IPS-18c (cell line): ENCODE measurements at regions not wholly inside any gene's neighbourhood (a gene's known extent, or its start where the extent isn't known, plus 50 kb on each side); places are given as distances from the start of the nearest gene placed in this dataset.

Source experiments
- H3K4me3 ChIP-seq: 2 replicates; pipeline ENCODE4 v1.7.0; 2013; ENCODE audit warnings: low read depth, mild to moderate bottlenecking, low read length, moderate library complexity; ENCODE audit not compliant: insufficient read depth
- H3K9me3 ChIP-seq: one replicate; pipeline ENCODE4 v1.6.1; 2013; ENCODE audit warnings: mild to moderate bottlenecking, low read length, moderate library complexity; ENCODE audit not compliant: control insufficient read depth, insufficient read depth

DNA sequence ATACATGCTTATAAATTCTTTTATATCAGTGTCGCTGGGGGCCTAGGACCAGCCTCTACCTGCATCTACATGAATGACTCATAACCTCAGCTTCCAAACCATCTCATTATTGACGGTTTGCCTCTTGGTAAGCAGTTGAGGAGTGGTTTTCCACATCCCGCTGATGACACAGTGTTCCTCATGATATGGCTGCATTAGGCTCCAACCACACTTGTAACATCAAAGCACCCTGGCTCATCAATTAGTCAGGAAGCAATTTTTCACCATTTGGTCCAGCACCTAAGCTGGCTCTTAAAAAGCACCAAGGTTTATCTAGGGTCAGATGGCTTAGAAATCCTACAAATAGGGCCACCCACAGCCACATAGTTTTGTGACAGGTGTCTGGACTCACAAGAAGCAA is 402.4 kb downstream of the ARHGEF28 start:
- Histone ChIP-seq H3K4me3 (no peak overlapping the region), H3K9me3 (no peaks in the 10 kb centered on the region)

DNA sequence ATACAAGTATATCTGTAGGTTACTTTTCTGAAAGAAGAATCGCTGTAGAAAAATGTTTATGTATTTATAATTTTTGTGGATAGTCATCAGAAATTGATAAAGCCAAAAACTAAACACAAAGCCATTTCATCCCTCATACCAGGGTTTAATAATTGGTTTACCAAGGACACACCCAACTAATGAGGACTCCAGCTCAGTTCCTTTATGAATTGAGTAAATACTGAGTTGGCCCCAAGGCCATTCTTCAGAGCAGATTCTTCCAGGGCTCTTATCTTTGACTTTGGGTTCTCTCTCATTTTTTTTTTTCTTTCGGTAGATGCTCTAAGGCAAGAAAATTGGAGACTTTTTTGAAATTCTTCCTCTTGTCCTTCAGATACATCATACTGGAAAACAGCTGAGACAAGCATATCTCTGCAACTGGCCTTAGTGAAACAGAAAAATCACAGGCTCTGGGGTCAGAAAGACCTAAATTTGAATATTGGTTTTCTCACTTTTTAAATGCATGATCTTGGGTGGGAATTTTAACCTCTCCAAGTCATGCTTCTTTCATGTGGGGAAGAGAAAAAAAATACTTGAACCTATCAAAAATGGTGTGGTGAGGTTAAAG is 401.8 kb downstream of the ARHGEF28 start:
- Histone ChIP-seq H3K9me3 (no peaks in the 10 kb centered on the region), H3K4me3 (no peak overlapping the region)

- Histone ChIP-seq H3K4me3 (no peak overlapping the region), H3K9me3 (no peaks in the 10 kb centered on the region)
These were observed 400.3 kb downstream of the ARHGEF28 start for GRCh38 chr5:74026310-74026709.

DNA sequence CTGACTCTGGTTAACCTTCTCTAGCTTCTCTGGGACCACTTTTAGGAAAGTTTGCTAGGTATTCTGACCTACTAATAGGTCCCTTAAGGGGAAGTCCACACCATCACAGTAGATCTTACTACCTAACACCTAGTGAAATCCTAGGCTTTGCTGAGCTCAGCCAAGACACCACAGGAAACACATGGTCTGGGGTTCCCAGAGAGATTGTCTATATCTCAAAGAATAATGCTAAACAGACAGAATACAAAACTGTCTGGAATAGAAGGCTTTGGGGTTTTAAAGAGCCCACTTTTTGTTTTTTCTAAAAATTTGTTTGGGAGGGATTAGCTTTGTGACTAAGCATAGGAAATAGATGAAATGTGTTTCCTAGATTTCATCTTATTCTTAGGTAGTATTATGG is 395.1 kb downstream of the ARHGEF28 start:
- H3K9me3 ChIP-seq: peaks cover 4% of the 10 kb centered on the region
- no peak overlapping the region for H3K4me3 ChIP-seq

GRCh38 chr5:74020503-74020902 is 394.5 kb downstream of the ARHGEF28 start:
- Histone ChIP-seq H3K9me3 (peaks cover 4% of the 10 kb centered on the region), H3K4me3 (no peak overlapping the region)

- peaks cover 4% of the 10 kb centered on the region for H3K9me3 ChIP-seq
- H3K4me3 ChIP-seq: no peak overlapping the region
These were observed 393.9 kb downstream of the ARHGEF28 start for GRCh38 chr5:74019923-74020322.

GRCh38 chr5:74017786-74018211 is 391.8 kb downstream of the ARHGEF28 start:
- Histone ChIP-seq H3K9me3 (peaks cover 4% of the 10 kb centered on the region), H3K4me3 (no peak overlapping the region)

DNA sequence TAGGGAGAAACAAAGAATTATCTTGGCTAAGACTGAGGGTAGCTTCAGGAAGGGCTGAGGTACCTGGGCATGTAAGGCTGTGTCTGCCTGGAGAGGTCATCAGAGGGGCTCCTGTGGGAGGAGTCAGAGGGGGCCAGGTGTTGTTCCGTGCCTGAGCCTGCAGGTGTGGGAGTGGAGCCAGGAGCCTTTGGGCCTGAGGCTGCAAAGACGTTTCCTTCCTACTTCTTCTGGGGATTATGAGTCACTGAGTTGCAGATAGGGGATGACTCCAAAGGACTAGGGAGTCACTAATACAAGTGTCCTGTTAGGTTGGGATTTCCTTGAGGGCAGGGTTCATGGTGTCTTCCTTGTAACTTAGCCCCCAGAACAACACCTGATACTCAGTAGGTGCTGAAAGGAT is 391.1 kb downstream of the ARHGEF28 start:
- Histone ChIP-seq H3K4me3 (no peak overlapping the region), H3K9me3 (peaks cover 4% of the 10 kb centered on the region)

- no peak overlapping the region for H3K4me3 ChIP-seq
- peaks cover 4% of the 10 kb centered on the region for H3K9me3 ChIP-seq
These were observed 390.4 kb downstream of the ARHGEF28 start for GRCh38 chr5:74016373-74016772.

- H3K4me3 ChIP-seq: no peak overlapping the region
- peaks cover 4% of the 10 kb centered on the region for H3K9me3 ChIP-seq
These were observed 389.7 kb downstream of the ARHGEF28 start for GRCh38 chr5:74015716-74016115.

DNA sequence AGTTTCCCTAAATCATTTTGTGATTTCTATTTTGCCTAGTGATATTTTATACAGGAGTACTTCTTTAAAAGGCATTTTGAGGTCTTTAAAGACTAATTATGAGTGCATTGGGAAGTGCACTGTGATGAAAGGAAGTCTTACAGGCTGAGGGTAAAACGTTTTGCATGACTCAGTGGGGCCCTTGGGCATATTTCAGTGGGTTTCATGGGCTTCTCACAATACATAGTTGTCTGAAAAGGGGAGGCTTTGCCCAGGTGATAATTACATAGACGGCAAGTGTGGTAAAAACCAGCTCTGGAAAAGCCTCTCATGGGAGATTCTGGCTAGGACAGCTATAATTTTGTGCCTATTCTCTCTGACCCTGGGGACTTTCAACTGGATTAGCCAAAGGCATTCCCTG is 387.2 kb downstream of the ARHGEF28 start:
- no peak overlapping the region for H3K4me3 ChIP-seq
- peaks cover 4% of the 10 kb centered on the region for H3K9me3 ChIP-seq

DNA sequence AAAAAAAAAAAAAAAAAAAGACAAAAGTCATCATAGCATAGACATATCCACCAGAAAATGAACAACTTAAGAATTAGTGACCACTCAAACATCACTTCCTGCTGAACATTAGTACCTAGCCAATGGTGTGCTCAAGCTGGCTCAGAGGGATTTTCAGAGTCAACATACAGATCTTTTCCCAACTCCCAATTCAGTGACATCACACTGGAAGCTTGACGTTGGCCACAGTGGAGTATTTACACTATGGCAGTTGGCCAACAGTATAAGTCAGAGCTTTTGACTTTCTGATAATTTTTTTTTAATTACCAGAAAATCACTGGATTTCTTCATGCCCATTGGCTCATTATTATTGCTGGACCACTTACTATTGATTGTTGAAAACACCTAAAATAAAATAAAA is 383.5 kb downstream of the ARHGEF28 start:
- Histone ChIP-seq H3K9me3 (no peaks in the 10 kb centered on the region), H3K4me3 (no peak overlapping the region)

GRCh38 chr5:74007193-74007592 is 381.2 kb downstream of the ARHGEF28 start:
- Histone ChIP-seq H3K9me3 (no peaks in the 10 kb centered on the region), H3K4me3 (no peak overlapping the region)

DNA sequence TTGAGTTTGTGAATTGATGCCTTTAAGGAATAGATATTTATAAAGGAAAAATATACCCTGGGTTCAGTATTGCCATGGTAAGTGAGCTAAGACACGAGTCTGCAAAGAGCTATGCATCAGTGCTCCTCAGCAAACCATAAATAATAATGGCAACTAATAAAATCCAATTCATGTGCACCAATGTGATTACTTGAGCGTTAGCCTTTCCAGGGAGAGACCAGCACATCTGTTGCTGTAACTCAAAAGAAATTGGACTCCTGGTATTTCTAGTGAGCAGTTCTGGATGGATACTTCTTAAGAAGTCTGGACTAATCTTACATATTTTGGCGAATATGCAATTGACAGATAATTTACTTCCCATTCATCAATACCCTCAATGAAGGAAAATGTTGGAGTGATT is 373.3 kb downstream of the ARHGEF28 start:
- Histone ChIP-seq H3K4me3 (no peak overlapping the region), H3K9me3 (no peaks in the 10 kb centered on the region)

GRCh38 chr5:73998489-73998888 is 372.5 kb downstream of the ARHGEF28 start:
- H3K9me3 ChIP-seq: no peaks in the 10 kb centered on the region
- no peak overlapping the region for H3K4me3 ChIP-seq

GRCh38 chr5:73997960-73998359 is 372.0 kb downstream of the ARHGEF28 start:
- Histone ChIP-seq H3K4me3 (no peak overlapping the region), H3K9me3 (no peaks in the 10 kb centered on the region)

GRCh38 chr5:73996151-73996755 is 370.3 kb downstream of the ARHGEF28 start:
- Histone ChIP-seq H3K9me3 (no peaks in the 10 kb centered on the region), H3K4me3 (no peak overlapping the region)

GRCh38 chr5:73994963-73995362 is 369.0 kb downstream of the ARHGEF28 start:
- H3K9me3 ChIP-seq: no peaks in the 10 kb centered on the region
- H3K4me3 ChIP-seq: no peak overlapping the region
